PC-9 (cell line): ENCODE measurements at regions not wholly inside any gene's neighbourhood (a gene's known extent, or its start where the extent isn't known, plus 50 kb on each side); places are given as distances from the start of the nearest gene placed in this dataset.

Experiments used
- CTCF ChIP-seq: fragments of 200-600 bp; sonication (generic); conservative IDR thresholded peaks from 2 replicates; pipeline ENCODE4 v1.6.1; 2017; ENCODE audit warnings: mixed run types, antibody characterized with exemption, mild to moderate bottlenecking, moderate library complexity
- EZH2 ChIP-seq: fragments of 200-600 bp; sonication (generic); IDR thresholded peaks from 2 replicates; pipeline ENCODE4 v1.8.0; 2017; ENCODE audit warnings: antibody characterized with exemption, low read depth

DNA sequence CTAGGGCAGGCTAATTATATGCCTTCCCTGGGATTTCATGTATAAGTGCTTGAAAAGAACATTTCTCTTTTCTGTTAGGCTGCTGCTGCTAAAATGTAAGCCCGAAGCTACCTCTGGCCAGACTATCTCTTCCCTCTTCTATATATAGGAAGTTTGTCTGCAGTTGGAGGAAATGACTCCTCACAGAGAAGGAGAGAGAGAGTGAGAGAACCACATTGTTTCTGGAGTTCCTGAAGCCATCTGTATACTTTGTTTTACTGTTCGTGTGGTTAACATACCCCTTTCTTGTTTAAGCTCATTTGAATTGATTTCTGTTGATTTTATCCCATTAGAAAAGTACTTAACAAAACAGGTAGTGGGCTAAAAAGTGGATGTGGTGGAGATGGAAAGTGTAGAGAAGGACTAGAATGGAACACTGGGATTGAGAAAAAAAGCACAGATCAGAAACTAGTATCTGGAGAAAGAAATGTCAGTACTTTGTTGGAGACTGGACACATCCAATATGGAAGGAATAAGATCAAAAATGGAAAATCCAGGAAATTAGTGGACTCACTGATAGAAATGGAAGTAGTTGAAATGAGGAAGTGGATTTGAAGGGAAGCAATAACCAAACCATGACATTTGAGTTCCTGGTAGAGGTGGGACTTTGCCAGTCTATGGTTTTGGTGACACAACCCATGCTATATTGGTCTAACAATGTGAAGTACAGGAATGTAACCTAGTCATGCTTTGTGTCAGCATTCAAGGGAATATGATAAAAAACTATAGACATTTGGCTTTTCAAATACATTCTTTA is 112.6 kb downstream of the TMA16 start:
- TF ChIP-seq CTCF (no peak), EZH2 (no peak)
